ENCODE measurements at regions not wholly inside any gene's neighbourhood (a gene's known extent, or its start where the extent isn't known, plus 50 kb on each side); places are given as distances from the start of the nearest gene placed in this dataset.

DNA sequence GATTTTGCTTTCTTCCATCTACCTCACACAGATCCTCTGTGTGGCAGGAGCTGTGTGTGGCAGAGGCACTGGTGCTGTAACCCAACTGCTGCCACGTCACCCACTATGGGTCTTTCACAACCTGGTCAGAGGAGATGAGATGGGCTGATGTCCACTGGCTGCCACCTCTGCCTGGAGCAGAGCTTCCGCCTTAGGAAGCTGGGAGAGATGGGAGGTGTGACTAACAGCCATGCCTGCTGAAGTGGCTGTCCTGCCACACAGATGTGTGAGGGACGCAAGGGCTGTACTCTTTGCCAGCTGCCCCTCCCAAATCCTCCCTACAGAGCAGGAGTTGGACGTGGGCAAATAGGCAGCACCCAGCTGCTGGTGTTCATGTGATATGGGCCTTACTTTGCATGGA lies 329.5 kb downstream of the GABRB3 start:
- no peak for TF ChIP-seq POLR2A (IDR thresholded peaks at IDR 0.05)
- TF ChIP-seq, protein P1, sequence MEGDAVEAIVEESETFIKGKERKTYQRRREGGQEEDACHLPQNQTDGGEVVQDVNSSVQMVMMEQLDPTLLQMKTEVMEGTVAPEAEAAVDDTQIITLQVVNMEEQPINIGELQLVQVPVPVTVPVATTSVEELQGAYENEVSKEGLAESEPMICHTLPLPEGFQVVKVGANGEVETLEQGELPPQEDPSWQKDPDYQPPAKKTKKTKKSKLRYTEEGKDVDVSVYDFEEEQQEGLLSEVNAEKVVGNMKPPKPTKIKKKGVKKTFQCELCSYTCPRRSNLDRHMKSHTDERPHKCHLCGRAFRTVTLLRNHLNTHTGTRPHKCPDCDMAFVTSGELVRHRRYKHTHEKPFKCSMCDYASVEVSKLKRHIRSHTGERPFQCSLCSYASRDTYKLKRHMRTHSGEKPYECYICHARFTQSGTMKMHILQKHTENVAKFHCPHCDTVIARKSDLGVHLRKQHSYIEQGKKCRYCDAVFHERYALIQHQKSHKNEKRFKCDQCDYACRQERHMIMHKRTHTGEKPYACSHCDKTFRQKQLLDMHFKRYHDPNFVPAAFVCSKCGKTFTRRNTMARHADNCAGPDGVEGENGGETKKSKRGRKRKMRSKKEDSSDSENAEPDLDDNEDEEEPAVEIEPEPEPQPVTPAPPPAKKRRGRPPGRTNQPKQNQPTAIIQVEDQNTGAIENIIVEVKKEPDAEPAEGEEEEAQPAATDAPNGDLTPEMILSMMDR (IDR thresholded peaks at IDR 0.05), result no peak
